ENCODE measurements at regions not wholly inside any gene's neighbourhood (a gene's known extent, or its start where the extent isn't known, plus 50 kb on each side); places are given as distances from the start of the nearest gene placed in this dataset.

DNA sequence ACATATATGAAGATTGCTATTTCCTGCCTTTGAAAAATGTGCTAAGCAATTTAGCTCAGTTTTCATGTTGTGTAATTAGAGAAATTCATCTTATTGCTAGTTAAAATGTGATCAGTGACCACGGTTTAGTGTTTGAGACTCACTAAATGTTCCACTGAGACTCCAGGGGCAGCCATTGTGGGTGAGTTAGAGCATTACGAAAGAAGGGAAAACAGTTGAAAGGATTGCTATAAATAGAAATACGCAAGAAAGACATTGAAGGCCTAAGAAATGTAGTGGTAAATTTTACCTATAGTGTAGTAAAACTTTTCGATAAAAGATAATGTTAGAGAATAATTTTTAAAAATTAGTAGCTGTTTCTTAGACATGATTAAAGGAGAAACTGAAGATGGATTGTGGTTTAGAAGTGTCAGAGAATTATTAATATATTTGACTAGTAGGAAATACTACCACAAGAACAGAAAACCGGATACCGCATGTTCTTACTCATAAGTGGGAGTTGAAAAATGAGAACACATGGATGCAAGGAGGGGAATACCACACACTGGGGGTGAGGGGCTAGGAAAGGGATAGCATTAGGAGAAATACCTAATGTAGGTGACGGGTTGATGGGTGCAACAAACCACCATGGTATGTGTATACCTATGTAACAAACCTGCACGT, 394.5 kb downstream of the SEMA3D start:
- Histone ChIP-seq H3K36me3 (ENCODE audit: control insufficient read depth, insufficient read depth, low read length) (no peaks in the 10 kb centered on the region), H3K4me3 (ENCODE audit: low read depth, low read length) (no peak overlapping the region), H3K27ac (ENCODE audit: low read depth, low read length) (no peak overlapping the region), H3K27me3 (ENCODE audit: control insufficient read depth, insufficient read depth, low read length) (no peaks in the 10 kb centered on the region), H3K9me3 (ENCODE audit: control insufficient read depth, insufficient read depth, low read length) (peaks cover 5% of the 10 kb centered on the region; the same call in 1 of the 2 replicates), H3K9ac (ENCODE audit: low read depth, low read length) (no peak overlapping the region), H3K4me1 (ENCODE audit: control insufficient read depth, insufficient read depth, low read length) (no peaks in the 10 kb centered on the region)

DNA sequence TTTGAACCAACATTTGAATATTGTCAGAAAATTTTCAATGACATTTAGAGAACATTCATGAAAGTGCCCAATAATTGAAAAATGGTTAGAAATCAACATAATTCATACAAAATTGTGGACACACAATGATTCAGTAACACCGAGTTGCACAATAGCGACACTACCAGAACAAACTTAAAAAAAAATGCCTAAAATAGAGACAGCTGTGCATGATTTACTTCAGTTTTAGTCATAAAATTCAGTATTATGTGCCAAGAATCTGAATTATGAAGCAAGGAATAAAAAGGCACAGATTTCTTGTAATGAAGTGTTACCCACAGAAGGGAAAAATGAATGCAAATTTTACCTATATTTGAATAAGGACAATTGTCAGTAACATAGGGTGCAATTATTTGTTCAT, 396.0 kb downstream of the SEMA3D start:
- Histone ChIP-seq H3K27me3 (ENCODE audit: control insufficient read depth, insufficient read depth, low read length) (no peaks in the 10 kb centered on the region), H3K27ac (ENCODE audit: low read depth, low read length) (no peak overlapping the region), H3K9me3 (ENCODE audit: control insufficient read depth, insufficient read depth, low read length) (no peaks in the 10 kb centered on the region), H3K4me3 (ENCODE audit: low read depth, low read length) (no peak overlapping the region), H3K4me1 (ENCODE audit: control insufficient read depth, insufficient read depth, low read length) (no peaks in the 10 kb centered on the region), H3K9ac (ENCODE audit: low read depth, low read length) (no peak overlapping the region), H3K36me3 (ENCODE audit: control insufficient read depth, insufficient read depth, low read length) (no peaks in the 10 kb centered on the region)

DNA sequence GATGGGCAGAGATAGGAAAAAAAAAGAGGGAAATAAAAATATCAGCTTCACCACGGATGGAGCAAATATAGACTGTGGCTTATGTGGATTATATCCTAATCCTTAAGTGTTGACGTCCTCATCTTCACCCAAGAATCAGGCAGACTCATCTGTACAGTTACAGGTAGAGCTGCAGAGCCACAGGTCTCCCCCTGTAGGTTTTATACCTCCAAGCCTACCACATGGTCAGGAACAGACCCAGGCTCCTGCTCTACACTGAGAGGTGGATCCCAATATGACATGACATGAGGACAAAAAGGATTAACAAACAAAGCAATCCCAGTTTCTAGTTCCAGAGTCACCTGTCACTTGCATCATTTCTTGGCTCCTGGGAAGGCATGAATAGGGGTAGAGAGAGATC, 400.8 kb downstream of the SEMA3D start:
- no peaks in the 10 kb centered on the region for H3K36me3 ChIP-seq (ENCODE audit: control insufficient read depth, insufficient read depth, low read length)
- H3K4me1 ChIP-seq (ENCODE audit: control insufficient read depth, insufficient read depth, low read length), result peaks cover 7% of the 10 kb centered on the region
- no peak overlapping the region for H3K9ac ChIP-seq (ENCODE audit: low read depth, low read length)
- H3K27ac ChIP-seq (ENCODE audit: low read depth, low read length), result no peak overlapping the region
- H3K9me3 ChIP-seq (ENCODE audit: control insufficient read depth, insufficient read depth, low read length), result no peaks in the 10 kb centered on the region
- H3K27me3 ChIP-seq (ENCODE audit: control insufficient read depth, insufficient read depth, low read length), result no peaks in the 10 kb centered on the region
- H3K4me3 ChIP-seq (ENCODE audit: low read depth, low read length), result no peak overlapping the region

DNA sequence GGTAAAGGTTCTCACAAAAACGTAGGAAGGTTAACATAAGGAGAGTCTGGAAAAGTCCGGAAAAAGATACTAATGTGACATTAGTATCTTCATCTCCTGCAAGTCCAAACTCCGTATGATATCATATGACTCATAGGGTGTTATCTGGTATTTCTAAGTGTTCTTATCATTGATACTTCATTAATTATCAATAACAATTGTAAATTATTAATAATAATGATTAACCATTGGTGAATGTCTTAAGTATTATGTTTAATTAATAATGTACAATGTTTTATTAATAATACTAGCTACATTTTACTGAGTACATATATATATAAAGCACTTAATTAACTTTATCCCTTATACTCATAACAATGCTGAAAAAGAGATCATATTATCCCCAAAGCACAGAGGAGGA, 402.4 kb downstream of the SEMA3D start:
- no peak overlapping the region for H3K9ac ChIP-seq (ENCODE audit: low read depth, low read length)
- H3K9me3 ChIP-seq (ENCODE audit: control insufficient read depth, insufficient read depth, low read length), result no peaks in the 10 kb centered on the region
- H3K27ac ChIP-seq (ENCODE audit: low read depth, low read length), result no peak overlapping the region
- no peaks in the 10 kb centered on the region for H3K27me3 ChIP-seq (ENCODE audit: control insufficient read depth, insufficient read depth, low read length)
- H3K4me1 ChIP-seq (ENCODE audit: control insufficient read depth, insufficient read depth, low read length), result peaks cover 7% of the 10 kb centered on the region
- no peaks in the 10 kb centered on the region for H3K36me3 ChIP-seq (ENCODE audit: control insufficient read depth, insufficient read depth, low read length)
- no peak overlapping the region for H3K4me3 ChIP-seq (ENCODE audit: low read depth, low read length)

DNA sequence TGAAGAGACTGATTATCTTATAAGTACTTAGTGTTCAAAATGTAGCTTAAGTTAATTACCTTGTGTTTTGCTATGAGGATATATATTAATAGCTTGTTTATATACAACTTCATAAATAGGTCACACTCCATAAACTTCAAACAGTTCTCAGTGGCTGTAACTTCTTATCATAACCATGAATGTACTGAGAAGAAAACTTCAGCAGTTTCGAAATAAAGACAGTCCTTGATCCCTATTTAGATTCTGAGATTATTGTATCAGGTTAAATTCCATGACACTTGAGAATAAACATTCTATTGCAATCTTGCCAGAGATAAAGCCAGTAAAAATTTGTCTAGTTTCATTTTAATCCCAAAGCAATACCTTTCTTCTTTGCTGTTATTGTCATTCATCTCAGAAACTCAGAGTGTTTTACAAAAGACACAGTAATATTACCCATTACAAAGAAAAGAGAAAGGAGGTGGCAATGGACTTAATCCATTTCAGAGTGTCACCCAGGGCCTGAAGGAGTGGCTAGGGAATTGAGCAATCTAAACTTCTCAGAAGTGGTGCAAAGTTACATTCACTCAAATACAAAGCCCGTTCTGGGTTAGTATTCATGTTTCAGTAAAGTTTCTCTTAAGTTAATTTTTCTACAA, 403.6 kb downstream of the SEMA3D start:
- Histone ChIP-seq H3K4me3 (ENCODE audit: low read depth, low read length) (no peak overlapping the region), H3K9me3 (ENCODE audit: control insufficient read depth, insufficient read depth, low read length) (no peaks in the 10 kb centered on the region), H3K4me1 (ENCODE audit: control insufficient read depth, insufficient read depth, low read length) (peaks cover 7% of the 10 kb centered on the region), H3K27ac (ENCODE audit: low read depth, low read length) (no peak overlapping the region), H3K27me3 (ENCODE audit: control insufficient read depth, insufficient read depth, low read length) (no peaks in the 10 kb centered on the region), H3K36me3 (ENCODE audit: control insufficient read depth, insufficient read depth, low read length) (no peaks in the 10 kb centered on the region), H3K9ac (ENCODE audit: low read depth, low read length) (no peak overlapping the region)

DNA sequence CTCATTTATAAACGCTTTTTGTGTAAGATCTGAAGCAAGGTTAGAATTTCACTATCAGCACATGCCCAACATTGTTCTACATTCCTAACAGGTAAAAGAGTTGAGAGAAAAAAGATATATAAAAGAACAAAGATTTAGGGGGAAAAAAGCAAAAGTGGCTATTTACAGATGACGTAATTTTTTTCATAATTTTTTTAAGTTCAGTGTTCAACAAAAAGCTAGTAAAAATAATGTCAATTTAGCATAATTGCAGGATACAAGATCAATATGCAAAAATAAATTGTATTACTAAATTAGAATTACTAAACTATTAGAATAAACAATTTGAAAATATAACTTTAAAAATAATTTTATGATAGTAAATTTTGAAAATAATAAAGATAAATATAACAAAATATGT, 405.0 kb downstream of the SEMA3D start:
- no peak overlapping the region for H3K27ac ChIP-seq (ENCODE audit: low read depth, low read length)
- H3K27me3 ChIP-seq (ENCODE audit: control insufficient read depth, insufficient read depth, low read length), result no peaks in the 10 kb centered on the region
- H3K4me1 ChIP-seq (ENCODE audit: control insufficient read depth, insufficient read depth, low read length), result peaks cover 7% of the 10 kb centered on the region
- no peaks in the 10 kb centered on the region for H3K36me3 ChIP-seq (ENCODE audit: control insufficient read depth, insufficient read depth, low read length)
- H3K4me3 ChIP-seq (ENCODE audit: low read depth, low read length), result no peak overlapping the region
- no peak overlapping the region for H3K9ac ChIP-seq (ENCODE audit: low read depth, low read length)
- no peaks in the 10 kb centered on the region for H3K9me3 ChIP-seq (ENCODE audit: control insufficient read depth, insufficient read depth, low read length)

DNA sequence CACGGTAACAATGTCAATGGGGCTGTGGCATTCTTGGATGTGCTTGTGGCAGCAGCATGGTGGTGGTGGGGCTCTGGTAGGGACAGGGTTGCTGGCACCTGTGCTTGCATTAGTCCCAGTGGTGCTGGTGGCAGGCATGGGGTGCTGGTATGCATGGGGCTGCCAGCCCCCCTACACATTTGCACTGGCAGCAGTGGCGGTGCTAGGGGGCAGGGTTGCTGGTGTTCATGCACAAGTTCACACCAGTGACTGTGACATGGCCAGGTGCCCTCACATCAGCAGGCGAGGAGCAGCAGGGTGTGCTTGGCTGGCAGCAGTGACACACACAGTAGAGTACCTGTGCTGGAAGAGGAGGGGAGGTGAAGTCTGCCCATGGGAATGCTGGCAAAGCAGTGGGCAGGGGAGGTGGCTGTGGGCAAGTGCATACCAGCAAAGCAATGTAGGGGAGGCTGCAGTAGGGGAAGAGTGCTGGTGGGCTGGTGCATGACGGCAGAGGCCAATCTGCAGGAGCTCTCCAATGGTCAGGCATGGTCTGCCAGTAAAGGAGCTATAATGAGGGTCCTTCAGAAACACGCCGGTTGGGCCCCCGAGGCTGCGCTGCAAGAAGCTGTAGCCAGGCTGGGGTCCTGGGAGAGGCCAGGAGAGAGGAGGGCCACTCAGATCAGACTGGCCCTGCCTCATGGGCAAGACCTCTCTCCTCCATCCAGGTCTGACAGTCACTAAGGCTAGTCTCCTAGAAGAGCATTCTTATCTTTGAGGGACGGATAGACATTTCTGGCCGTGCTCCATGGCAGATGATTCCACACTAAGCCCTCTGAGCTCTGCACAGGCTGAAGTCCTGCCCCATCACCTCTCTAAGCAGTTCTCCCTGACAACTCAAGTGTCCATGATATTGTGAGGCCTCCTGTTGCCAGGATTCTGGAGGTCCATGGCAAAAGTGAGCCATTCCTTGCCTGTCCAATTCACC, 406.4 kb downstream of the SEMA3D start:
- Histone ChIP-seq H3K27ac (ENCODE audit: low read depth, low read length) (no peak overlapping the region), H3K27me3 (ENCODE audit: control insufficient read depth, insufficient read depth, low read length) (no peaks in the 10 kb centered on the region), H3K4me3 (ENCODE audit: low read depth, low read length) (no peak overlapping the region), H3K9me3 (ENCODE audit: control insufficient read depth, insufficient read depth, low read length) (no peaks in the 10 kb centered on the region), H3K36me3 (ENCODE audit: control insufficient read depth, insufficient read depth, low read length) (no peaks in the 10 kb centered on the region), H3K4me1 (ENCODE audit: control insufficient read depth, insufficient read depth, low read length) (peaks cover 7% of the 10 kb centered on the region), H3K9ac (ENCODE audit: low read depth, low read length) (no peak overlapping the region)

DNA sequence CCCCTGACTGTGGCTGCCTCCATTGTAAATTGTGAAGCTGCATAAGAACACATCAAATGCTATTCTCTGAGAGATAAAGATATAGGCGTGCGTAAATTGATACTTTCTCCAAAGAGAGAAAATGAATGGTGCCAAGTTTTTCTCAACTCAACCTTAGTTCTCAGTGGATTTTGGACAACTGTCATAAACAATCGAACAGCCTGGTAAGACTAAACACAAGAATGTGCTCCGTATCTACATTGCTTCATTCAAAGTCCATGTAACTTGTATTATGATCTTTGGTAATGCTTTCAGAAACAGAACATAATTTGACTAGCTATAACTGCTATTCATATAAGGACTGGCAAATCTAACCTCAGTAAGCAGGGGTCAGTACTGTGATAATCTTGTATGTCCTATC, 429.1 kb downstream of the SEMA3D start:
- no peaks in the 10 kb centered on the region for H3K36me3 ChIP-seq (ENCODE audit: control insufficient read depth, insufficient read depth, low read length)
- no peaks in the 10 kb centered on the region for H3K9me3 ChIP-seq (ENCODE audit: control insufficient read depth, insufficient read depth, low read length)
- H3K4me3 ChIP-seq (ENCODE audit: low read depth, low read length), result no peak overlapping the region
- no peaks in the 10 kb centered on the region for H3K4me1 ChIP-seq (ENCODE audit: control insufficient read depth, insufficient read depth, low read length)
- no peak overlapping the region for H3K9ac ChIP-seq (ENCODE audit: low read depth, low read length)
- H3K27ac ChIP-seq (ENCODE audit: low read depth, low read length), result no peak overlapping the region
- no peaks in the 10 kb centered on the region for H3K27me3 ChIP-seq (ENCODE audit: control insufficient read depth, insufficient read depth, low read length)

DNA sequence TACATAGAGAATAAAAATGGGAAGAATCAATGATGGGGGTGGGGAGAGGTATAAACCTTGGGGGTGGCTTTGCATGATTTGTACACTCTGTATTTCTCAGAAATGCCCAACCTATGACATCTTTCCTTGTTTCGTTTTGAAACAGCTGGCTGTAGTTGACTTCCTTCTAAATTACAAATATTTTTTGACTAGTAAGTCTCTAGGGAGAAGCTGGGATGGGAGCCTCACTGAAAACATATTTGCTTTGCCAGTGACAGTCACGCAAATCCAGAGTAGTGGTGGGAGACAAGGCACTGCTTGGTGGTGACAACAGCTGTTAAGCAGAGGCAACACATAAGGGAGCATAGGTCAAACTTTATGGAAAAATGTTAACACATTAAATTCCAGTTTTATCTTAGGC, 440.5 kb downstream of the SEMA3D start:
- H3K36me3 ChIP-seq (ENCODE audit: control insufficient read depth, insufficient read depth, low read length), result no peaks in the 10 kb centered on the region
- no peaks in the 10 kb centered on the region for H3K9me3 ChIP-seq (ENCODE audit: control insufficient read depth, insufficient read depth, low read length)
- no peak overlapping the region for H3K27ac ChIP-seq (ENCODE audit: low read depth, low read length)
- no peak overlapping the region for H3K4me3 ChIP-seq (ENCODE audit: low read depth, low read length)
- no peaks in the 10 kb centered on the region for H3K27me3 ChIP-seq (ENCODE audit: control insufficient read depth, insufficient read depth, low read length)
- H3K4me1 ChIP-seq (ENCODE audit: control insufficient read depth, insufficient read depth, low read length), result no peaks in the 10 kb centered on the region
- H3K9ac ChIP-seq (ENCODE audit: low read depth, low read length), result no peak overlapping the region

DNA sequence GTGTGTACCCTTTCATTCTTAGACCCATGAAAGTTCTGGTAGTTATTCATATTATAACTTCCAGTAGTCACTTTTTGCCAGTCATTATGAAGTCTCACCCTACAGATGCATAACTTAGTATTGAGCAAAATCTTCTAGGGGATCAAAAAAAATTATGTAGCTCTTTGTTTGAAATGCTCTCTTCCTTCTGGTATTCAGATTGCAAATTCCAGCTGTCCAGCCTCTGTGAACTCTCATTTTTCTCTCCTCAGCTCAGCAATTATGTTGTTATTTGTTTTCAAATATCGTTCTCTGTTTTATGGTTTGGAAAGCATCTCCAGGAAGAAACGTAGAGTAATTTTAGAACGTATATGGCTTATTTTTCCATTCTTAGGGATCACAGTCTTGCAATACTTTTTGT, 442.5 kb downstream of the SEMA3D start:
- Histone ChIP-seq H3K9me3 (ENCODE audit: control insufficient read depth, insufficient read depth, low read length) (no peaks in the 10 kb centered on the region), H3K27ac (ENCODE audit: low read depth, low read length) (no peak overlapping the region), H3K9ac (ENCODE audit: low read depth, low read length) (no peak overlapping the region), H3K36me3 (ENCODE audit: control insufficient read depth, insufficient read depth, low read length) (no peaks in the 10 kb centered on the region), H3K4me3 (ENCODE audit: low read depth, low read length) (no peak overlapping the region), H3K27me3 (ENCODE audit: control insufficient read depth, insufficient read depth, low read length) (no peaks in the 10 kb centered on the region), H3K4me1 (ENCODE audit: control insufficient read depth, insufficient read depth, low read length) (no peaks in the 10 kb centered on the region)
